AG04449 (cell line): ENCODE measurements at regions not wholly inside any gene's neighbourhood (a gene's known extent, or its start where the extent isn't known, plus 50 kb on each side); places are given as distances from the start of the nearest gene placed in this dataset.

Experiments
- CTCF ChIA-PET: fragments of 350-600 bp; formaldehyde crosslinking; extraction: SDS; loops from one replicate; lab custom pipeline; 2021; ENCODE audit warnings: antibody characterized with exemption; lab: Yijun Ruan, JAX
- POLR2A ChIA-PET: fragments of 400-600, 350-600 bp; formaldehyde crosslinking; extraction: SDS; loops from one replicate; lab custom pipeline; 2020; ENCODE audit warnings: antibody characterized with exemption, inconsistent platforms; lab: Yijun Ruan, JAX
- DNase-seq: peaks from one replicate; pipeline ENCODE4 v3.0.0-alpha.2; 2010; ENCODE audit warnings: low read depth, low spot score
- H3K4me3 ChIP-seq: 2 replicates; pipeline ENCODE4 v1.5.1; 2011; ENCODE audit warnings: low read depth, mild to moderate bottlenecking, control low read depth, low read length
- CTCF ChIP-seq: IDR thresholded peaks from one replicate; pipeline ENCODE4 v1.5.1; 2011; ENCODE audit warnings: mild to moderate bottlenecking, moderate library complexity, low read length, control low read depth, inconsistent platforms; ENCODE audit not compliant: insufficient read depth; ENCODE audit errors: missing control alignments

GRCh38 chr5:10910261-10910660, 149.2 kb upstream of the DAP start:
- CTCF ChIA-PET = interaction anchor here (0.8 kb wide), 1 partner anchor 50 kb away, joined by 3 read pairs; no protein-coding TSS in a partner anchor
- H3K4me3 ChIP-seq = no peak overlapping the region
- POLR2A ChIA-PET = no interaction called here
- TF ChIP-seq CTCF = no peak
- DNase-seq = no peak

- CTCF ChIA-PET = no interaction called here
- POLR2A ChIA-PET = no interaction called here
- H3K4me3 ChIP-seq = no peak overlapping the region
- TF ChIP-seq CTCF = no peak
- DNase-seq = no peak
These were observed 143.9 kb upstream of the DAP start for GRCh38 chr5:10904862-10905432.

- CTCF ChIA-PET = no interaction called here
- no peak for DNase-seq
- POLR2A ChIA-PET = no interaction called here
- TF ChIP-seq CTCF = no peak
- H3K4me3 ChIP-seq = no peak overlapping the region
These were observed 142.9 kb upstream of the DAP start for GRCh38 chr5:10903786-10904560.

GRCh38 chr5:10902145-10902544, 141.1 kb upstream of the DAP start:
- ChIA-PET POLR2A (no interaction called here), CTCF (interaction anchor here (1.3 kb wide), 1 partner anchor 9 kb away, joined by 3 read pairs; no protein-coding TSS in a partner anchor)
- no peak overlapping the region for H3K4me3 ChIP-seq

GRCh38 chr5:10898514-10898913, 137.5 kb upstream of the DAP start:
- no peak for TF ChIP-seq CTCF
- ChIA-PET CTCF (no interaction called here), POLR2A (no interaction called here)
- DNase-seq = no peak
- no peak overlapping the region for H3K4me3 ChIP-seq

More at GRCh38 chr5:10902145-10902544, 141.1 kb upstream of the DAP start:
- no peak for TF ChIP-seq CTCF
- peak; percentile 10 for DNase-seq

- no peak overlapping the region for H3K4me3 ChIP-seq
- no peak for TF ChIP-seq CTCF
- ChIA-PET POLR2A (no interaction called here), CTCF (no interaction called here)
- no peak for DNase-seq
These were observed 135.0 kb upstream of the DAP start for GRCh38 chr5:10896016-10896415.
